Pancreas (tissue), 10 donors: ENCODE measurements at regions not wholly inside any gene's neighbourhood (a gene's known extent, or its start where the extent isn't known, plus 50 kb on each side); places are given as distances from the start of the nearest gene placed in this dataset.

Source experiments
- ATAC-seq, 4 donors: fragments of 200-7000 bp; cut with Tn5 transposase; one replicate each; pipeline versions ENCODE4 v1.8.0 to v1.9.1; 2020; ENCODE audit warnings: mild to moderate bottlenecking in 4 of 4, moderate library complexity in 4 of 4
- DNase-seq, 6 donors: peaks; one replicate each; pipeline ENCODE4 v3.0.0-alpha.2; 2020
- FAIRE-seq: peaks from 2 replicates; lab custom pipeline; 2012; peaks lifted over from hg19 to GRCh38; lab: Jason Lieb, UNC
- H3K27ac ChIP-seq, 4 donors: fragments of 200-600 bp; sonication (generic); 1 replicate in 3 of 4; 2 replicates in 1 of 4; pipeline versions ENCODE4 v1.5.0 to v1.8.0; 2020
- H3K27me3 ChIP-seq, 4 donors: fragments of 200-600 bp; one replicate each; pipeline ENCODE4 v1.8.0; 2021
- H3K36me3 ChIP-seq, 3 donors: fragments of 200-600 bp; sonication (generic) in 1 of 3; one replicate each; pipeline versions ENCODE4 v1.5.0 to v1.8.0; 2020 to 2021
- H3K4me1 ChIP-seq, 3 donors: fragments of 200-600 bp; one replicate each; pipeline ENCODE4 v1.8.0; 2021
- H3K4me3 ChIP-seq, 4 donors: fragments of 200-600 bp; sonication (generic) in 2 of 4; one replicate each; pipeline versions ENCODE4 v1.5.0 to v1.8.0; 2020 to 2021
- H3K9me3 ChIP-seq, 4 donors: fragments of 200-600 bp; one replicate each; pipeline ENCODE4 v1.8.0; 2021
- WGBS, 2 donors: extraction: QIAGEN DNeasy Blood & Tissue Kit; methylation state at CpG; one replicate each; pipeline ENCODE4 v1.1.7; 2013; 5-methylcytosine and 5-hydroxymethylcytosine counted together
- intact Hi-C, 3 donors: fragments of 100-400 bp; cut with DNase I; formaldehyde crosslinking; loops; one replicate each; pipeline versions ENCODE4 v1.11.1 to v1.14.2; 2022
- TF ChIP-seq, protein P1 (sequence below), 4 donors: fragments of 200-600 bp; sonication (generic) in 3 of 4; IDR thresholded peaks; one replicate each; pipeline versions ENCODE4 v1.5.0 to v1.8.0; 2021; ENCODE audit warnings: antibody characterized with exemption in 4 of 4
- donor health status: healthy with polysubstance abuse.
- donor health status: DM: no; HTN: no; CAD: no; lungs with moderate emphysema.
- donor health status: DM: no; HTN: no; CAD: no.
- donor health status: control.
- donor health status: control.
- donor health status: Bipolar disorder and iron deficiency.
- donor health status: DM: yes; HTN: yes; CAD: no.
- donor health status: DM: no; HTN: no; CAD: no.
- donor health status: DM: no; HTN: no; CAD: no.
- donor health status: DM: yes; HTN: yes; CAD: no.

DNA sequence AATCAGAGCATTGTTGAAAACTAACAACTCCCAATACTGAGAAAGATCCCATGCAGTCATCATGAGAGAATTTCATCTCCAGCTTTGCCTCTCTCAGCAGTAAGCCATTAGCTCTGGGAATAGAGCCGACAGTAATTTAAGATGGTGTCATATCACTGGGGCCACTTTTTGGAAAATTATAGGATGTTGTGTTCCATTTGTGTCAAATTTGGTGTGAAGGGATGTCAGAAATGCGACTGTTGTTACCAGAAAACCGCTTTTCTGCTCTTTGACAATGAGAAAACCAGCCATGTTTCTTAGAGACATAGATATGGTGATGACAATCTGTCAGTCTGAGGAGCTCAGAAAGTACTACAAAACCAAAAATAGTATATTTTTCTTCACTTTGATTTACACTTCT, 106.3 kb upstream of the KHDRBS2 start:
- no peaks in the 10 kb centered on the region for H3K36me3 ChIP-seq
- ATAC-seq = no peak
- intact Hi-C loops = no loop called here
- no peak overlapping the region for H3K27ac ChIP-seq
- H3K9me3 ChIP-seq = no peaks in the 10 kb centered on the region
- no peak for FAIRE-seq
- H3K27me3 ChIP-seq = no peaks in the 10 kb centered on the region
- TF ChIP-seq, protein P1, sequence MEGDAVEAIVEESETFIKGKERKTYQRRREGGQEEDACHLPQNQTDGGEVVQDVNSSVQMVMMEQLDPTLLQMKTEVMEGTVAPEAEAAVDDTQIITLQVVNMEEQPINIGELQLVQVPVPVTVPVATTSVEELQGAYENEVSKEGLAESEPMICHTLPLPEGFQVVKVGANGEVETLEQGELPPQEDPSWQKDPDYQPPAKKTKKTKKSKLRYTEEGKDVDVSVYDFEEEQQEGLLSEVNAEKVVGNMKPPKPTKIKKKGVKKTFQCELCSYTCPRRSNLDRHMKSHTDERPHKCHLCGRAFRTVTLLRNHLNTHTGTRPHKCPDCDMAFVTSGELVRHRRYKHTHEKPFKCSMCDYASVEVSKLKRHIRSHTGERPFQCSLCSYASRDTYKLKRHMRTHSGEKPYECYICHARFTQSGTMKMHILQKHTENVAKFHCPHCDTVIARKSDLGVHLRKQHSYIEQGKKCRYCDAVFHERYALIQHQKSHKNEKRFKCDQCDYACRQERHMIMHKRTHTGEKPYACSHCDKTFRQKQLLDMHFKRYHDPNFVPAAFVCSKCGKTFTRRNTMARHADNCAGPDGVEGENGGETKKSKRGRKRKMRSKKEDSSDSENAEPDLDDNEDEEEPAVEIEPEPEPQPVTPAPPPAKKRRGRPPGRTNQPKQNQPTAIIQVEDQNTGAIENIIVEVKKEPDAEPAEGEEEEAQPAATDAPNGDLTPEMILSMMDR (IDR thresholded peaks at IDR 0.05) = no peak
- no peak overlapping the region for H3K4me3 ChIP-seq
- DNase-seq = no peak
- no peaks in the 10 kb centered on the region for H3K4me1 ChIP-seq
- 52 to 60% methylated on average over 3 of the region's 3 CpGs for WGBS, 2 donors

DNA sequence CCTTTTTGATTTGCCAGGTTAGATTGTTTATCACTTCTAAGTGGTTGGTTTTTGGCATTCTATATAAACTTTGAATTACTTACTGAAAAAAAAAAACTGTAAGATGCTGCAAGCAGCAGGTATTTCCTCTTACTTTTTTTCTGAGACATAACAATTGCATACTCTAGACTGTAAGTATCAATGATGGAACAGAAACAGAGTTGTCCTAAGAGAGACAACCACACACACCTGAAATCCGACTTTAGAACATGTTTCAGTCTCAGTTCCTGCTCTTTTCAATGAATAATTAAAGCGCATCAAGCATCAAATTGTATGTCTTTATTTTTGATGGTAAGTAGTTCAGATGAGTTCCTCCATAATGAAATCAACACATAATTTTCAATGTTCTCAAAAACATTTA, 105.3 kb upstream of the KHDRBS2 start:
- DNase-seq = no peak
- H3K4me3 ChIP-seq = no peak overlapping the region
- no peaks in the 10 kb centered on the region for H3K9me3 ChIP-seq
- H3K27ac ChIP-seq = no peak overlapping the region
- no peak for ATAC-seq
- 65 to 70% methylated on average over 2 of the region's 2 CpGs for WGBS, 2 donors
- FAIRE-seq = no peak
- no peaks in the 10 kb centered on the region for H3K4me1 ChIP-seq
- intact Hi-C loops = no loop called here
- no peaks in the 10 kb centered on the region for H3K36me3 ChIP-seq
- TF ChIP-seq, protein P1 (IDR thresholded peaks at IDR 0.05) = no peak
- no peaks in the 10 kb centered on the region for H3K27me3 ChIP-seq

DNA sequence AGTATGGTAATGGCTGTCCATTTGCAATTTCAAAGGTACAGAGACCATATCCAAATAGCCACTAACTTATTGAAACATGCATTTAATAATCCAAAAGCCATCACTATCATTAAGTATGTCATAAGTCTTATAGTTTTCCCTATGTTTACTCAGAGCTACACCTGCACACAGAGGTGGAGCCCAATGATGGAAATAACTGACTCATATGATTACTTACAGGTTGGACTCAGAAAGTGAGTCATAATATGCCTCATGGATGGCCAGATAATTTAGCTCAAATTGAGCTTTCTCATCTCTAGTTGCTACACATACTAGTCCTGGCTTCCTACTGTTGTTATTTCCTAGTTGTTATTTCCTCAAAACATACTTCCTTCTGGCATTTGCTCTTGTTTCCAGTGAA, 104.4 kb upstream of the KHDRBS2 start:
- TF ChIP-seq, protein P1 (IDR thresholded peaks at IDR 0.05) = no peak
- Histone ChIP-seq H3K4me1 (no peaks in the 10 kb centered on the region), H3K9me3 (no peaks in the 10 kb centered on the region), H3K27me3 (no peaks in the 10 kb centered on the region), H3K36me3 (no peaks in the 10 kb centered on the region), H3K4me3 (no peak overlapping the region), H3K27ac (no peak overlapping the region)
- no peak for DNase-seq
- no peak for ATAC-seq
- no peak for FAIRE-seq
- intact Hi-C loops = no loop called here

DNA sequence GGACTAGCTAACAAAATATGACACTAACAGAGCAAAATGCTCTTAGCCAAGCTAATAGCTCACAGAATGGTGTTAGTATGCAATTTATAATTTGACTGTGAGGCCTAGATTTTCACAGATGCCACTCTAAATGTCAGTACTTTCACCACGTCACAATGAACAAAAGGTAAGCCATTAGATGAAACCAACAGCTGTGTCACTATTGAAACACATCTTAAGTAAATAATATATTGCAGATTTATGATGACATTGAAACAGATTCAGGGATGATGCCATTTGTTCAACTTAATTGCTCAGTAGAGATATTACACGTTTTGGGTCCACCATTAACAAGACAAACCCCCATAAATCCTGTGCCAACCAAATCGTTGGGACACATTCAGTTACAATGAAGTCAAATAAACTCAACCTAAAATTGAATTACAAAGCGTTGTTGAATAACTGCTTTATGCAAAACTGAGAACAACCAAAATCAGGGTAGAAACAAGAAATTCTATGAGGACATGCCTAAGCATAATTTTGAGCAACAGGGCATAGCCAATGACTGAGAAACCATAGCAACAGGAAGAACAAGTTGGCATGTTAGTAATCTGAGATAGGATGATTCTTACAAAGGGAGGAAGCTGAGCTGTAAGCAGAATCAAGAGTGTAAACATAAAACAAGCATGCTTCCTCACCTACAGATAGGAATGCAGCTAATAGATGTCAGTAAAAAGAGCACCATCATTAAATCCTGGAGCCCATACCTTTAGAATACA, 85.6 kb upstream of the KHDRBS2 start:
- no peaks in the 10 kb centered on the region for H3K27me3 ChIP-seq
- no peak for FAIRE-seq
- intact Hi-C loops = no loop called here
- no peak for ATAC-seq
- H3K36me3 ChIP-seq = no peaks in the 10 kb centered on the region
- H3K9me3 ChIP-seq = no peaks in the 10 kb centered on the region
- TF ChIP-seq, protein P1 (IDR thresholded peaks at IDR 0.05) = no peak
- DNase-seq = no peak
- peaks cover 0 to 4% (median 0%) of the 10 kb centered on the region in 3 donors for H3K4me1 ChIP-seq
- H3K4me3 ChIP-seq = no peak overlapping the region
- WGBS, 2 donors = 24 to 30% methylated on average over 4 of the region's 4 CpGs
- no peak overlapping the region for H3K27ac ChIP-seq

DNA sequence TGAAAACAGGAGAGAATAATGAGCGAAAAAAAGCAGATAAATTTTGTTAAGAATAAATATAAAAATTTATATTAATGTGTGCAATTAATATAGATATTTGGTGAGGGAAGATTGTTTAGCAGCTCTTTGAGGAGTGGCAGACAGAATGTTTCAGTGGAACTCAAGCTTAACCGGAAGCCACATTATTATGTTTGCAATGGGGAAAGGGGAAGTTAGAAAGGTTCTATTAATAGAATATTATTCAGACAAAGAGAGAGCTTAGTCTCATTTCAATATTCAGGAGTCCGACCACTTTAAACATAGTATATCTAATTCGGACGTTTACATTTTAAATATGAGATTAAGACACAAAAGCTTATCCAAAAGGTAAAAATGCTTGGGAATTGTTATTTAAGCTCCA, 81.6 kb upstream of the KHDRBS2 start:
- DNase-seq (no peak), FAIRE-seq (no peak), ATAC-seq (no peak)
- no peaks in the 10 kb centered on the region for H3K9me3 ChIP-seq
- no peak overlapping the region for H3K4me3 ChIP-seq
- no peak overlapping the region for H3K27ac ChIP-seq
- no peaks in the 10 kb centered on the region for H3K36me3 ChIP-seq
- no peaks in the 10 kb centered on the region for H3K27me3 ChIP-seq
- 46 to 57% methylated on average over 5 of the region's 5 CpGs for WGBS, 2 donors
- intact Hi-C loops = no loop called here
- H3K4me1 ChIP-seq = peaks cover 0 to 4% (median 0%) of the 10 kb centered on the region in 3 donors
- TF ChIP-seq, protein P1 (IDR thresholded peaks at IDR 0.05) = no peak
